ENCODE measurements at regions not wholly inside any gene's neighbourhood (a gene's known extent, or its start where the extent isn't known, plus 50 kb on each side); places are given as distances from the start of the nearest gene placed in this dataset.

DNA sequence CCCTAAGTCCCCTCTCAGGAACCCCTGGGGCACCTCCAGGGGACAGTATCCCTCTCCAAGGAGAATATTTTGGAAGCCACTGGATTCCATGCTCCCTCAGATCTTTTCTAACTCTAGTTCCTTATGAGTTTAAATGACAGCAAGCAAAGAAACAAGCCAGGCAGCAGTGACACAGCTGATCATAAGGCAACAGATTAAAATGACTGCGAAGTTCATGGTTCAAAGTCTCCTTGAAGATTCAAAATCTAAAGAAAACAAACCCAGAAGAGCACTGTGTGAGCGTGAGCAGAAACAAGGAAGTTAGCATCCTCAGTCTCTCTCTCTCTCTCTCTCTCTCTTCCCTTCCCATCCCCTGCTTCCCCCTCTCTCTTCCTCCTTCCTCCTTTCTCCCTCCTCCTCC is 316.7 kb upstream of the SLC30A5 start:
- no peak overlapping the region for H3K9ac ChIP-seq (ENCODE audit: low read length)
- H3K79me2 ChIP-seq (ENCODE audit: control insufficient read depth, insufficient read depth, low read length): no peaks in the 10 kb centered on the region
- CTCF ChIA-PET: no interaction called here
- peaks cover 5% of the 10 kb centered on the region for H3K9me3 Mint-ChIP-seq (ENCODE audit: insufficient read depth)
- H3K4me3 ChIP-seq (ENCODE audit: control extremely low read depth in 1 of 5, extremely low read depth in 1 of 5, insufficient read depth in 1 of 5, low read depth in 2 of 5, low read length in 4 of 5): no peak overlapping the region
- H3K36me3 ChIP-seq (replicated peaks in 1 of 2; ENCODE audit: control extremely low read depth in 1 of 2, control insufficient read depth in 1 of 2, extremely low read depth in 1 of 2, insufficient read depth in 2 of 2, low read length in 1 of 2): no peaks in the 10 kb centered on the region
- TF ChIP-seq, protein P1, sequence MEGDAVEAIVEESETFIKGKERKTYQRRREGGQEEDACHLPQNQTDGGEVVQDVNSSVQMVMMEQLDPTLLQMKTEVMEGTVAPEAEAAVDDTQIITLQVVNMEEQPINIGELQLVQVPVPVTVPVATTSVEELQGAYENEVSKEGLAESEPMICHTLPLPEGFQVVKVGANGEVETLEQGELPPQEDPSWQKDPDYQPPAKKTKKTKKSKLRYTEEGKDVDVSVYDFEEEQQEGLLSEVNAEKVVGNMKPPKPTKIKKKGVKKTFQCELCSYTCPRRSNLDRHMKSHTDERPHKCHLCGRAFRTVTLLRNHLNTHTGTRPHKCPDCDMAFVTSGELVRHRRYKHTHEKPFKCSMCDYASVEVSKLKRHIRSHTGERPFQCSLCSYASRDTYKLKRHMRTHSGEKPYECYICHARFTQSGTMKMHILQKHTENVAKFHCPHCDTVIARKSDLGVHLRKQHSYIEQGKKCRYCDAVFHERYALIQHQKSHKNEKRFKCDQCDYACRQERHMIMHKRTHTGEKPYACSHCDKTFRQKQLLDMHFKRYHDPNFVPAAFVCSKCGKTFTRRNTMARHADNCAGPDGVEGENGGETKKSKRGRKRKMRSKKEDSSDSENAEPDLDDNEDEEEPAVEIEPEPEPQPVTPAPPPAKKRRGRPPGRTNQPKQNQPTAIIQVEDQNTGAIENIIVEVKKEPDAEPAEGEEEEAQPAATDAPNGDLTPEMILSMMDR (IDR thresholded peaks at IDR 0.05): no peak
- no peak for TF ChIP-seq EZH2 (IDR thresholded peaks at IDR 0.05; ENCODE audit: borderline replicate concordance, insufficient read depth, low read depth, low read length, poor library complexity, severe bottlenecking)
- intact Hi-C loops (cut with micrococcal nuclease): no loop called here
- ATAC-seq (ENCODE audit: low read depth) (no peak), DNase-seq (no peak)
- peaks cover 0 to 4% of the 10 kb centered on the region in 2 donors for H3K4me1 ChIP-seq (ENCODE audit: control insufficient read depth in 2 of 2, insufficient read depth in 2 of 2, low read length in 2 of 2)
- H3K27ac Mint-ChIP-seq: no peak overlapping the region
- POLR2A ChIA-PET: no interaction called here
- no peaks in the 10 kb centered on the region for H4K20me1 ChIP-seq (ENCODE audit: control insufficient read depth, insufficient read depth, low read length, poor library complexity, severe bottlenecking)
- peaks cover 5% of the 10 kb centered on the region for H3K4me1 Mint-ChIP-seq
- no peak overlapping the region for H3K27ac ChIP-seq (ENCODE audit: low read length in 2 of 2)
- peaks cover 0 to 3% (median 0%) of the 10 kb centered on the region in 3 donors for H3K9me3 ChIP-seq (ENCODE audit: control extremely low read depth in 1 of 3, control insufficient read depth in 2 of 3, insufficient read depth in 1 of 3, low read length in 2 of 3)
- H3K4me3 Mint-ChIP-seq: no peak overlapping the region
- H3K27me3 Mint-ChIP-seq: peaks cover 6% of the 10 kb centered on the region
- 95% methylated on average over 2 of the region's 2 CpGs for WGBS (ENCODE audit: insufficient coverage)
- no peak overlapping the region for H3K4me2 ChIP-seq (replicated peaks; ENCODE audit: low read depth, low read length, poor library complexity, severe bottlenecking)
- no peak overlapping the region for H2AFZ ChIP-seq (ENCODE audit: insufficient read depth, low read depth, low read length, poor library complexity, severe bottlenecking)
- no peaks in the 10 kb centered on the region for H3K27me3 ChIP-seq (replicated peaks in 1 of 4; ENCODE audit: control extremely low read depth in 1 of 4, control insufficient read depth in 3 of 4, insufficient read depth in 4 of 4, low read length in 3 of 4)

DNA sequence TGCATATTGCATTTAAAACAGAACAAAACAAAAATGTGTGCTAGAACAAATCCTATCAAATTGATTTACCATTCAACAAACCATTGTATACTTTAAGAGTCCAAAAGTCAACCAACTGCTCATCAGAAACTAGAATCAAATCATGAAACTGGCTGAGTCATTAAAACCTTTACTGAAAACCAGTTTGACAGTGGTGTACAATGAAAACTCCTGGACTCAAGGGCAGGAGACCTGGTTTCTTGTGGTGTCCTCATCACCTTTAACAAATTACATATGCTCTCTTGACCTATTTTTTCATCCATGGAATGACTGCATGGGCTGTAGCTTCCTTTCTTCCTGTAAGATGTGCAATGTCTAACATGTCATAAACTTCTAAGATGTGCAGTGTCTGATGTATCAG is 315.3 kb upstream of the SLC30A5 start:
- DNase-seq (no peak), ATAC-seq (ENCODE audit: low read depth) (no peak)
- Histone ChIP-seq H3K4me1 (ENCODE audit: control insufficient read depth in 2 of 2, insufficient read depth in 2 of 2, low read length in 2 of 2) (peaks cover 0 to 4% of the 10 kb centered on the region in 2 donors), H3K4me3 (ENCODE audit: control extremely low read depth in 1 of 5, extremely low read depth in 1 of 5, insufficient read depth in 1 of 5, low read depth in 2 of 5, low read length in 4 of 5) (no peak overlapping the region), H3K79me2 (ENCODE audit: control insufficient read depth, insufficient read depth, low read length) (no peaks in the 10 kb centered on the region), H3K27me3 (replicated peaks in 1 of 4; ENCODE audit: control extremely low read depth in 1 of 4, control insufficient read depth in 3 of 4, insufficient read depth in 4 of 4, low read length in 3 of 4) (no peaks in the 10 kb centered on the region), H3K9me3 (ENCODE audit: control extremely low read depth in 1 of 3, control insufficient read depth in 2 of 3, insufficient read depth in 1 of 3, low read length in 2 of 3) (peaks cover 0 to 3% (median 0%) of the 10 kb centered on the region in 3 donors), H3K4me2 (replicated peaks; ENCODE audit: low read depth, low read length, poor library complexity, severe bottlenecking) (no peak overlapping the region), H2AFZ (ENCODE audit: insufficient read depth, low read depth, low read length, poor library complexity, severe bottlenecking) (no peak overlapping the region), H3K27ac (ENCODE audit: low read length in 2 of 2) (no peak overlapping the region), H3K9ac (ENCODE audit: low read length) (no peak overlapping the region), H4K20me1 (ENCODE audit: control insufficient read depth, insufficient read depth, low read length, poor library complexity, severe bottlenecking) (no peaks in the 10 kb centered on the region), H3K36me3 (replicated peaks in 1 of 2; ENCODE audit: control extremely low read depth in 1 of 2, control insufficient read depth in 1 of 2, extremely low read depth in 1 of 2, insufficient read depth in 2 of 2, low read length in 1 of 2) (no peaks in the 10 kb centered on the region)
- peaks cover 9% of the 10 kb centered on the region for H3K9me3 Mint-ChIP-seq (ENCODE audit: insufficient read depth)
- H3K4me1 Mint-ChIP-seq: peaks cover 5% of the 10 kb centered on the region
- POLR2A ChIA-PET: no interaction called here
- H3K27ac Mint-ChIP-seq: no peak overlapping the region
- peaks cover 16% of the 10 kb centered on the region for H3K27me3 Mint-ChIP-seq
- CTCF ChIA-PET: no interaction called here
- no peak overlapping the region for H3K4me3 Mint-ChIP-seq
- TF ChIP-seq EZH2 (IDR thresholded peaks at IDR 0.05; ENCODE audit: borderline replicate concordance, insufficient read depth, low read depth, low read length, poor library complexity, severe bottlenecking): no peak
- TF ChIP-seq, protein P1 (IDR thresholded peaks at IDR 0.05): no peak
- intact Hi-C loops (cut with micrococcal nuclease): no loop called here
